ENCODE measurements at regions not wholly inside any gene's neighbourhood (a gene's known extent, or its start where the extent isn't known, plus 50 kb on each side); places are given as distances from the start of the nearest gene placed in this dataset.

DNA sequence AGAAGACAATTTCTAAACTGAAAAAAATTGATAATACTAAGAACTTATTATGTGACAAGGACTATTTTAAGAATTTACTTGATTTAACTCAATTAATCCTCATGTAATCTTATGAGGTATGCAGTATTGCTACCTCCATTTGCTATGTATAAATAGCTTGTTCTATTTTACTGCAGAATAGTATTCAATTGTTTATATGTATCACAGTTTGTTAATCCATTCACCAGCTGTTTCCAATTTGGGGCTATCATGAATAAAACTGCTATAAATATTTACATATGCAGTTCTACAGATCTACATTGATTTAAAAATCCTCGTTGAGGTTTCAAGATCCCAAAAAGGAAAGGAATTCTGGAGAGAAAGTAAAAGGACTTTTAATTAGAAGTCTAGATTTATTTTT, 54.8 kb upstream of the DOCK10 start:
- intact Hi-C loops (cut with micrococcal nuclease), result no loop called here
